ENCODE measurements at regions not wholly inside any gene's neighbourhood (a gene's known extent, or its start where the extent isn't known, plus 50 kb on each side); places are given as distances from the start of the nearest gene placed in this dataset.
"Not testable (repeated sequence)": the region's sequence is repeated elsewhere in the genome, so short reads cannot be mapped to it uniquely, and the experiment has no call there.

- no peak for DNase-seq
Measured at GRCh38 chr3:94413336-94414108, 350.7 kb downstream of the NSUN3 start.

- DNase-seq: no peak
Measured at GRCh38 chr3:94414418-94414817, 351.6 kb downstream of the NSUN3 start.

DNA sequence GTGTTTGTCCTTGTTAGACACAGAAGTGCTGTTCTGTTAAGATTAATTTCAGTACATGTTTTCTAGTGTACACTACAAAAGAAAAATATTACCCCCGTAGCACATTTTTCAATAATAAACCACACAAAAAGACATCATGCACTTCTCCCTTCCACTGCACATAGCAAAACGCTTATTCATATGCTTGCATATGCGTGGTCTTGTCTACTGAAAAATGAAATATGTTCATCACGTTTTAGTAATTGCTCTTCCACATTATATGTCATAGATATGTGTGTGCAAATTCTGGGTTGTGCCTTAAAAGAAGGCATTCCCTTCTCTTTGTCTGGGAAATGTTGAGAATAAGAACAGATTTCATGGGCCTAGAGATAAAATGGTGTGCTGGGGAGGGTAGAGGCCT is 353.9 kb downstream of the NSUN3 start:
- DNase-seq: no peak

- no peak for DNase-seq
Measured at GRCh38 chr3:94417963-94418455, 355.1 kb downstream of the NSUN3 start.

DNA sequence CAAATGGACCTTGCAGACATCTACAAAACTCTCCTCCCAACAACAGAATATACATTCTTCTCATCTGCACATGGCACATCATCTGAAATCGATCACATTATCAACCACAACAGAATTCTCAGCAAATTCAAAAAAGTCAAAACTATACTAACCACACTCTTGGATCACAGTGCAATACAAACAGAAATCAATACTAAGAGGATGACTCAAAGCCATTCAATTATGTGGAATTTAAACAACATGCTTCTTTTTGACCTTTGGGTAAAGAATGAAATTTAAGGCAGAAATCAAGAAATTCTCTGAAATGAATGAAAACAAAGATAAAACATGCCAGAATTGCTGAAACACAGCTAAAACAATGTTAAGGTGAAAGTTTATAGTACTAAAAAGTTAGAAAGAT is 358.1 kb downstream of the NSUN3 start:
- DNase-seq: no peak

DNA sequence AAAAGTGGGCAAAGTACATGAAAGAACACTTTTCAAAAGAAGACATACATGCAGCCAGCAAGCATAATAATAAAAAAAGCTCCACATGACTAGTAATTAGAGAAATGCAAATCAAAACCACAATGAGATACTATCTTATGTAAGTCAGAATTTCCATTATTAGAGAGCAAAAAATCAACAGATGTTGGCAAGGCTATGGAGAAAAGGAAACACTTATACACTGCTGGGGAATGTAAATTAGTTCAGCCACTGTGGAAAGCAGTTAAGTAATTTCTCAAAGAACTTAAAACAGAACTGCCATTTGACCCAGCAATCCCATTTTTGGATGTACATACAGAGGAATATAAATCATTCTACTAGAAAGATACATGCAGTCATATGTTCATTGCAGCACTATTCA is 360.7 kb downstream of the NSUN3 start:
- no peak for DNase-seq

DNA sequence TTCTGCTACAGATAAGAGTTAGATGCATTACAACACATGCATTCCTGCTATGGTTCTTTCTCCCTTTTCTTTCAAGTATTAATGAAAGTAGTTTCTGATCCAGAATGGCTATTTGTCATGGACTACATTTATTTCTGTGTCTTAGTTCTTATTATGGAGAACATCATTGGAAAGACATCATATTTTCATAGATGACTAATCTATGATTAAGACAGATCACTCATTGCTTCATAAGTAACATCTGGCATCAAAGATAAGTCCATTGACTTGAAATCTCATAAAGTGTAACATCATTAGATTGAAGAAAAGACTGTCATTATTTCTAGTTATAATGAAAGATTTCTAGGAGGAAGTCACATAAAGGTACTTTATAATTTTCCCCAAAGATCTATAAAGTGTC is 366.7 kb downstream of the NSUN3 start:
- no peak for DNase-seq

- DNase-seq: no peak
Measured at GRCh38 chr3:94431876-94432570, 369.2 kb downstream of the NSUN3 start.

- no peak for DNase-seq
Measured at GRCh38 chr3:94433811-94434210, 370.9 kb downstream of the NSUN3 start.

DNA sequence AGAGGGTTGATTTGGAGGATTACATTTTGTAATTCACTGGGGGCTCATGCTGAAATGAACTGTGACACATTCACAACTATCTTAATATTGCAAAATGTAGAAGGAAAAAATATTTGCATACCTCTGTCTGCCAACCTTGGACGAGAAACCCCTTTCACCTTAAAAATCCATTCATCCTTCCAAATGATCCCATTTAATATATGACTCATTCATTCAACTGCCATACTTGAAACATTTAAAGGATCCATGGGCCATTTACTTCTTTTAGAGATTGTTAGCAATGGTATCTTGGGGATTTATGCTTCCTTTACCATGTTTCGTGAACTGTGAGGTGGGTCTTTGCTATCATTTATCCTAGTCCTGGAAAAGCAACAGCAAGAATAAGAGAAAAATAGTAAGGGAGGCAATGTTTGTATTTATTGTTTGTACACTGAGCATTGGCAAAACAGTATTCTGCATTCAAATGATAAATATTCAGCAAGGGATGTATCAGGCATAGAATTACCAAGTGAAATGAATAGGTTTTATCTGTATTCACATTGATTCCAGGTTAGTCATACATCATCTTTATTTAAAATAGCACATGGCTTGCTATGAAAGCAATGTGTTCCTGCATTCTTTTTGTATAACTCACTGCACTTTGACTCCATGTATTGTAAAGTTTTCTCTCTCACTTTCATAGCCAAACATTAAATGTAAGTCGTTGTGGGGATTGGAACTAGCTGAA is 378.1 kb downstream of the NSUN3 start:
- no peak for DNase-seq

- DNase-seq: no peak
Measured at GRCh38 chr3:94441494-94441847, 378.6 kb downstream of the NSUN3 start.

DNA sequence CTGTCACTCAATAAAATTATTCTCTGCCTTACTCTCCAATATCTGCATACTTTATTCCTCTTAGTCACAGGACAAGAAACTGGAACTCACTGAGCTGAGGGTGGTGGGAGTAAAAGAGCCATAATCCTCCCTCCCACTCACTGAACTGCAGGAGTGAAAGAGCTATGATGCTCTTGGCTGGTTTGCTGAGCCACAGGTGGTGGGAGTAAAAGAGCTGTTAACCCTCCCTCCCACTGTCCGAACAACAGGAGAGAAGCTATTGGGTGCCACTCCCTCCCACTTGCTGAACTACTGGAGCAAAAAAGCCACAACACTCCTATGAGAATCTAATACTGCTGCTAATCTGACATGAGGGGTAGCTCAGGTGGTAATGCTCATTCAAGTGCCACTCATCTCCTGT is 391.0 kb downstream of the NSUN3 start:
- no peak for DNase-seq

- DNase-seq: no peak
Measured at GRCh38 chr3:94459167-94459566, 396.3 kb downstream of the NSUN3 start.

DNA sequence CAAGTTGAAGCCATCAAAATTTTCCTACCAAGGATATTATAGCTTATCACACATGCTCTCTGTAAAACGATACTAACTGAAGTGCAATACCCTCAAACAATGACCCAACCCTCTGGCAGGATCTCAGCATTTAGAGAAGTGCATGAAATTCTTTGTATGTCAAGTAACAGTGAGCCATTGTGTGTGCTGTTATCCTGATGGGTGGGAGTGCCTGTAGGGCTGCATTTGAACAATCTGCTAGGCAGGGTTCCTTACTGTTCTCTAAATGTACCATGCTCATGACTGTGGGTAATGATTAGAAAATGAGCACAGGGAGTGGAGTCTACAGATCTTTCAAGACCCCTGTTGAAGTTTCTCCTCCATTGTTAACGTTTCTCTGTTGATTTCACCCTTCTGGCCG is 398.1 kb downstream of the NSUN3 start:
- no peak for DNase-seq

- DNase-seq: no peak
Measured at GRCh38 chr3:94462931-94463330, 400.1 kb downstream of the NSUN3 start.

DNA sequence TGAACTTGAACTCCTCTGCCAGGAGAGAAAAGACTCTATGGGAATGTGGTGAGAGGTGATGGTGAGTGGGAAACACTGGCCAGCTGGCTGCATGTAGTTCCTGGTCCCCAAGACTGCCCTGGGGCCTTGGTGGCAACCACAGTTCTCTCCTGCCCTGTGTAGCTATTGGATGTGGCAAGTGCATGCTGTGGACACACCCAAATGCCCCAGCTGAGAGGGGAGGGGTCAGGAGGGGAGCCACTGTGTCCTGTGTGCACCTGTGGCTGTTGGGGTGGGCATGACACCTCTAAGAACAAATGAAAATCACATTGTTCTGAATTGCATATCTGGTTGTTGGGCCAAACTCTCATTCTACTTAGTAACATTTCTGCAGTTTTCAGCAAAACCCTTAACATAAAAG is 409.6 kb downstream of the NSUN3 start:
- DNase-seq: no peak

DNA sequence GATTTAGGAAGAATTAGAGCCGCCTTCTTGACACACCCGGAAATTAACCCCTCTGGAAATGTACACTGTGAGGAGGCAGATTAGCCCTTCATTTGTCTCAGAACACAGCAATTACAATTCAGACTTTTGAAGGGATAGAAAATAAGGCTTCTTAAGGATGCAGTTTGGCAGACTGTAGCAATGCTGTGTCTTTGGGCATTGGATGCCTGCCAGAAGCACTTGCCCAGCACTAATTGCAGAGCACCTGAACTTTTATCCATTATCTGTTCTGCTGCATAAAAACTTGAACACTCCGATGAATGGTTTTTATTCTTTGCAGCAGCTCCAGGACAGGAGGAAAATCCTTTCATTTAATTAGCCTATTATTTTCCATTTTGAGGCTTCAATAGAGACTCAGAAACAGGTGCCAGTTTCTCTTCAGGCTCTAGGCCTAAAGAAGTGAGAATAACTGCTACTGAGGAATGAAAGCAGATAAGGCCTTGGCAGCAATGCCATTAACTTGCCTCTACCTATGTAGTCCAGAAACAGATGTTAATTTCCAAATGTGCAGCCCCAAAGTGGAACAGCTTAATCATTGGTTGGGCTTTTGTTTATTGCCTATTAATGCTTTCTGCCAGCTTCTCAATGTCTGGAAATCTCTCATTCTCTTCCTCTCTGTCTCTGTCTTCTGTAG is 418.5 kb downstream of the NSUN3 start:
- no peak for DNase-seq

DNA sequence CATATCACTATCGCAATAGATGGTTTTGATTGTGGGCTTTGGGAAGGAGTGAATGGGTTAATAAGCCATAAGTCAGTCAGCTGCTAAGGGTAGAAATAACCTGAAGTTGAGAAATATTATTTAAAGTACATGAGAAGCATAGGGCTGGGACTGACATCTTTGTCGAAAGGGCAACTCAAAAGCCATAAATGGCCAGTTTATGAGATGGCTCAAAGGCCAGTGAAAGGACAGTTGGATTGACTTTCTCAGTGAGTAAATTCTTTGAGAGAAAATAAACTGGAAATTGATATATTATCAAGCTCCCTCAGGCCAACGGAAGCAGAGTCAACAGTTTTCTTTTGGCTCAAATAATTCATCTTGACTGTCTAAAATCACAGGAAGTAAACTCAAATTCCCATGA is 419.8 kb downstream of the NSUN3 start:
- DNase-seq: no peak

GRCh38 chr3:94483403-94483802 is 420.5 kb downstream of the NSUN3 start:
- no peak for DNase-seq

- no peak for DNase-seq
Measured at GRCh38 chr3:94494992-94495391, 432.1 kb downstream of the NSUN3 start.

DNA sequence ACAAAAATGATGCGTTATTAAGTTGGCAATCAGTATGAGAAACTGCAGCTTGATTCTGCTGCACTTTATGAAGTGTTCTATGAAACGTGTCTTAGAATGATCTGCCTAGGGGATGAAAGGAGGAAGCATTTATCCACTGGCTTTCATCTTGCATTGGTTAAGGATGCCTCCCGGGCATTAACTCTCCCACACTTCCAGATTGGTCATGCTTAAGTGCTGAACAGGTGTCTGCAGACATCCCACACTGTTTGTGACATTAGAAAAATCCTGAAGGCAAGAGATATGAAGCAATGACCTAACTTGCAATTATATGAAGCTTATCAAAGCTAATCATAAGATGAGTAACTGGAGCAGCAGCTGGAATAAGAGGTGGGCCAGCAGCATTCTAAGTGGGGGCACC is 437.3 kb downstream of the NSUN3 start:
- DNase-seq: no peak

GRCh38 chr3:94507354-94507753 is 444.5 kb downstream of the NSUN3 start:
- not testable (repeated sequence) for DNase-seq

- DNase-seq: no peak
Measured at GRCh38 chr3:94512876-94513275, 450.0 kb downstream of the NSUN3 start.

Data from suppressor macrophage (primary cell).